SK-N-SH (cell line): ENCODE measurements at regions not wholly inside any gene's neighbourhood (a gene's known extent, or its start where the extent isn't known, plus 50 kb on each side); places are given as distances from the start of the nearest gene placed in this dataset.

Experiments used
- CTCF ChIA-PET: fragments of 300-600, 350-600 bp; formaldehyde crosslinking; extraction: SDS; loops from one replicate; lab custom pipeline; 2021; lab: Yijun Ruan, JAX
- POLR2A ChIA-PET: fragments of 350-600 bp; sonication (Branson Sonifier 250); formaldehyde crosslinking; extraction: SDS; loops from one replicate; lab custom pipeline; 2020; ENCODE audit warnings: antibody characterized with exemption, inconsistent platforms; lab: Yijun Ruan, JAX
- DNase-seq: peaks from one replicate; pipeline ENCODE4 v3.0.0; 2012
- H2AFZ ChIP-seq: fragments of 200-600 bp; sonication (generic); 2 replicates; pipeline ENCODE4 v1.8.1; 2016; ENCODE audit warnings: antibody characterized with exemption, mild to moderate bottlenecking, low read depth
- H3F3A ChIP-seq: fragments of 200-600 bp; sonication (generic); replicated peaks from 2 replicates; pipeline ENCODE3; 2016; ENCODE audit warnings: antibody characterized with exemption, mild to moderate bottlenecking; ENCODE audit not compliant: insufficient read depth
- H3K27ac ChIP-seq, 2 experiments: fragments of 200-500 bp in 1 of 2; fragments of 200-600 bp in 1 of 2; sonication (Bioruptor generic) in 1 of 2; sonication (generic), shearing (Covaris generic) in 1 of 2; 2 replicates each; pipeline versions ENCODE4 v1.5.1 to v1.6.1; 2014 to 2016; ENCODE audit warnings: low read depth in 2 of 2, inconsistent platforms in 1 of 2, low read length in 1 of 2, mild to moderate bottlenecking in 1 of 2, mixed read lengths in 1 of 2
- H3K27me3 ChIP-seq: fragments of 200-600 bp; sonication (generic), shearing (Covaris generic); 2 replicates; pipeline ENCODE4 v1.6.1; 2016; ENCODE audit warnings: mixed run types; ENCODE audit not compliant: insufficient read depth
- H3K36me3 ChIP-seq, 2 experiments: fragments of 200-500 bp in 1 of 2; fragments of 200-600 bp in 1 of 2; sonication (Bioruptor generic) in 1 of 2; sonication (generic) in 1 of 2; replicated peaks in 1 of 2; 2 replicates each; pipeline versions ENCODE3 to v1.5.1; 2014 to 2016; ENCODE audit warnings: low read length in 1 of 2, mild to moderate bottlenecking in 1 of 2; ENCODE audit not compliant: insufficient read depth in 2 of 2, control insufficient read depth in 1 of 2
- H3K4me1 ChIP-seq, 2 experiments: fragments of 200-500 bp in 1 of 2; fragments of 200-600 bp in 1 of 2; sonication (Bioruptor generic) in 1 of 2; sonication (generic), shearing (Covaris generic) in 1 of 2; 2 replicates each; pipeline versions ENCODE4 v1.5.1 to v1.6.1; 2014 to 2016; ENCODE audit warnings: low read depth in 1 of 2, low read length in 1 of 2, mixed run types in 1 of 2; ENCODE audit not compliant: insufficient read depth in 2 of 2, control insufficient read depth in 1 of 2
- H3K4me2 ChIP-seq: fragments of 200-600 bp; sonication (generic), shearing (Covaris generic); 2 replicates; pipeline ENCODE4 v1.6.1; 2017; ENCODE audit warnings: mixed run types
- H3K4me3 ChIP-seq, 2 experiments: fragments of 200-500 bp in 1 of 2; fragments of 200-600 bp in 1 of 2; sonication (Bioruptor generic) in 1 of 2; sonication (generic), shearing (Covaris generic) in 1 of 2; 2 replicates each; pipeline versions ENCODE4 v1.5.1 to v1.8.1; 2014 to 2016; ENCODE audit warnings: low read depth in 2 of 2, inconsistent platforms in 1 of 2, low read length in 1 of 2, mild to moderate bottlenecking in 1 of 2, mixed read lengths in 1 of 2, moderate library complexity in 1 of 2
- H3K79me2 ChIP-seq: fragments of 200-600 bp; sonication (generic); 2 replicates; pipeline ENCODE4 v1.8.1; 2017; ENCODE audit warnings: mild to moderate bottlenecking; ENCODE audit not compliant: insufficient read depth
- H3K9ac ChIP-seq: fragments of 200-600 bp; sonication (generic); 2 replicates; pipeline ENCODE4 v1.6.1; 2017; ENCODE audit warnings: mixed run types
- H3K9me2 ChIP-seq: fragments of 200-600 bp; sonication (generic); 2 replicates; pipeline ENCODE4 v1.6.1; 2017; ENCODE audit warnings: mixed run types
- H3K9me3 ChIP-seq: fragments of 200-600 bp; sonication (generic); 2 replicates; pipeline ENCODE4 v1.6.1; 2017; ENCODE audit warnings: mixed run types, mild to moderate bottlenecking, moderate library complexity
- H4K20me1 ChIP-seq: fragments of 200-600 bp; sonication (generic); 2 replicates; pipeline ENCODE4 v1.6.1; 2017; ENCODE audit warnings: mild to moderate bottlenecking, mixed run types; ENCODE audit not compliant: insufficient read depth
- CTCF ChIP-seq: fragments of 200-600 bp; sonication (generic); IDR thresholded peaks from 2 replicates; pipeline ENCODE4 v1.6.1; 2017; ENCODE audit warnings: antibody characterized with exemption, mild to moderate bottlenecking, moderate library complexity
- ELF1 ChIP-seq: IDR thresholded peaks from 2 replicates; pipeline ENCODE4 v1.4.0; 2012
- EZH2phosphoT487 ChIP-seq: fragments of 200-600 bp; sonication (generic); IDR thresholded peaks from 2 replicates; pipeline ENCODE4 v1.6.1; 2017; ENCODE audit warnings: low read depth, mixed run types, mild to moderate bottlenecking, antibody characterized with exemption, moderate library complexity, borderline replicate concordance
- FOXM1 ChIP-seq: IDR thresholded peaks from 2 replicates; pipeline ENCODE4 v1.4.0; 2012; ENCODE audit warnings: low read depth, mild to moderate bottlenecking
- GABPA ChIP-seq: IDR thresholded peaks from 2 replicates; pipeline ENCODE4 v1.4.0; 2012; ENCODE audit warnings: low read depth, mild to moderate bottlenecking
- MAX ChIP-seq: IDR thresholded peaks from 2 replicates; pipeline ENCODE4 v1.4.0; 2012; ENCODE audit warnings: low read depth
- MXI1 ChIP-seq: IDR thresholded peaks from 2 replicates; pipeline ENCODE4 v1.6.1; 2012; ENCODE audit warnings: mild to moderate bottlenecking, low read depth, low read length, improper control_type of control experiment
- NFIC ChIP-seq: IDR thresholded peaks from 2 replicates; pipeline ENCODE4 v1.4.0; 2012; ENCODE audit warnings: borderline replicate concordance
- NRF1 ChIP-seq: IDR thresholded peaks from 2 replicates; pipeline ENCODE4 v1.6.1; 2012; ENCODE audit warnings: low read depth, mild to moderate bottlenecking, low read length
- REST ChIP-seq: IDR thresholded peaks from 2 replicates; pipeline ENCODE4 v1.6.1; 2012; ENCODE audit warnings: mild to moderate bottlenecking, low read depth, low read length, moderate library complexity
- RFX5 ChIP-seq: IDR thresholded peaks from 2 replicates; pipeline ENCODE4 v1.6.1; 2012; ENCODE audit warnings: mild to moderate bottlenecking, improper control_type of control experiment, low read length
- RXRA ChIP-seq: IDR thresholded peaks from 2 replicates; pipeline ENCODE4 v1.4.0; 2012; ENCODE audit warnings: low read depth, mild to moderate bottlenecking, borderline replicate concordance
- SIN3A ChIP-seq: IDR thresholded peaks from 2 replicates; pipeline ENCODE4 v1.6.1; 2012; ENCODE audit warnings: low read depth, mild to moderate bottlenecking, low read length, moderate library complexity, borderline replicate concordance
- SMC3 ChIP-seq: IDR thresholded peaks from 2 replicates; pipeline ENCODE4 v1.6.1; 2012; ENCODE audit warnings: low read depth, low read length, improper control_type of control experiment
- TAF1 ChIP-seq: IDR thresholded peaks from 2 replicates; pipeline ENCODE4 v1.6.1; 2012; ENCODE audit warnings: low read depth, mild to moderate bottlenecking, low read length, moderate library complexity, borderline replicate concordance
- TEAD4 ChIP-seq: IDR thresholded peaks from 2 replicates; pipeline ENCODE4 v1.4.0; 2012; ENCODE audit warnings: mild to moderate bottlenecking, borderline replicate concordance; ENCODE audit not compliant: insufficient read depth
- YY1 ChIP-seq: IDR thresholded peaks from 2 replicates; pipeline ENCODE4 v1.4.0; 2012; ENCODE audit warnings: low read depth, mild to moderate bottlenecking
- WGBS: methylation state at CpG from one replicate; pipeline ENCODE4 v1.1.6; 2017; ENCODE audit warnings: low lambda C conversion rate; 5-methylcytosine and 5-hydroxymethylcytosine counted together

GRCh38 chr4:126776361-126776760, 856.4 kb upstream of the INTU start:
- CTCF ChIA-PET: no interaction called here
- no peaks in the 10 kb centered on the region for H3K27me3 ChIP-seq
- no peak for DNase-seq
- no peaks in the 10 kb centered on the region for H3K4me1 ChIP-seq
- no peaks in the 10 kb centered on the region for H4K20me1 ChIP-seq
- peaks cover 10% of the 10 kb centered on the region for H3F3A ChIP-seq
- no peaks in the 10 kb centered on the region for H3K9me2 ChIP-seq
- no peak overlapping the region for H3K27ac ChIP-seq
- H3K9ac ChIP-seq: no peak overlapping the region
- WGBS: 68% methylated on average over 5 of the region's 5 CpGs
- no peak overlapping the region for H2AFZ ChIP-seq
- no peaks in the 10 kb centered on the region for H3K9me3 ChIP-seq
- H3K79me2 ChIP-seq: no peaks in the 10 kb centered on the region
- POLR2A ChIA-PET: no interaction called here
- H3K36me3 ChIP-seq: no peaks in the 10 kb centered on the region
- no peak overlapping the region for H3K4me2 ChIP-seq
- H3K4me3 ChIP-seq: no peak overlapping the region
- no peak for TF ChIP-seq YY1
- no peak for TF ChIP-seq SIN3A
- no peak for TF ChIP-seq MXI1
- no peak for TF ChIP-seq RXRA
- no peak for TF ChIP-seq NRF1
- no peak for TF ChIP-seq TEAD4
- TF ChIP-seq CTCF: no peak
- no peak for TF ChIP-seq SMC3
- no peak for TF ChIP-seq RFX5
- TF ChIP-seq MAX: no peak
- no peak for TF ChIP-seq TAF1
- TF ChIP-seq REST: no peak
- no peak for TF ChIP-seq FOXM1
- TF ChIP-seq GABPA: no peak
- TF ChIP-seq NFIC: no peak
- TF ChIP-seq ELF1: no peak
- TF ChIP-seq EZH2phosphoT487: no peak
